Neuronal stem cell (in vitro differentiated cells): ENCODE measurements at regions not wholly inside any gene's neighbourhood (a gene's known extent, or its start where the extent isn't known, plus 50 kb on each side); places are given as distances from the start of the nearest gene placed in this dataset.

Source experiments
- DNase-seq: peaks from one replicate; pipeline ENCODE4 v3.0.0-alpha.2; 2013; ENCODE audit warnings: low spot score
- H2AFZ ChIP-seq: one replicate; pipeline ENCODE4 v1.6.1; 2013; ENCODE audit warnings: mild to moderate bottlenecking, low read length, inconsistent platforms
- H2AK5ac ChIP-seq: 2 replicates; pipeline ENCODE4 v1.6.1; 2013; ENCODE audit warnings: low read depth, mild to moderate bottlenecking, inconsistent platforms, low read length, moderate library complexity, mixed read lengths
- H2BK120ac ChIP-seq: 2 replicates; pipeline ENCODE4 v1.6.1; 2013; ENCODE audit warnings: low read depth, mild to moderate bottlenecking, inconsistent platforms, low read length, moderate library complexity, mixed read lengths
- H2BK12ac ChIP-seq: one replicate; pipeline ENCODE4 v1.6.1; 2013; ENCODE audit warnings: low read length, inconsistent platforms
- H2BK15ac ChIP-seq: 2 replicates; pipeline ENCODE4 v1.6.1; 2013; ENCODE audit warnings: mild to moderate bottlenecking, low read length, inconsistent platforms, mixed read lengths
- H2BK5ac ChIP-seq: one replicate; pipeline ENCODE4 v1.6.1; 2013; ENCODE audit warnings: inconsistent platforms, mild to moderate bottlenecking, low read length, moderate library complexity
- H3K14ac ChIP-seq: one replicate; pipeline ENCODE4 v1.6.1; 2013; ENCODE audit warnings: low read length, inconsistent platforms
- H3K18ac ChIP-seq: 2 replicates; pipeline ENCODE4 v1.6.1; 2013; ENCODE audit warnings: low read length, inconsistent platforms
- H3K23ac ChIP-seq: 2 replicates; pipeline ENCODE4 v1.6.1; 2013; ENCODE audit warnings: low read depth, mild to moderate bottlenecking, mixed read lengths, low read length, inconsistent platforms; ENCODE audit not compliant: poor library complexity
- H3K27ac ChIP-seq: replicated peaks from 3 replicates; pipeline ENCODE4 v1.5.1; 2013; ENCODE audit warnings: low read length, inconsistent platforms
- H3K27me3 ChIP-seq, 3 experiments: 2 replicates each; pipeline ENCODE4 v1.6.1; 2013; ENCODE audit warnings: low read length in 3 of 3, mild to moderate bottlenecking in 2 of 3, inconsistent platforms in 1 of 3, low read depth in 1 of 3, mixed read lengths in 1 of 3, moderate library complexity in 1 of 3; ENCODE audit not compliant: control insufficient read depth in 3 of 3, insufficient read depth in 3 of 3
- H3K36me3 ChIP-seq, 2 donors: replicated peaks in 1 of 2; 2 replicates each; pipeline ENCODE4 v1.6.1; 2013; ENCODE audit warnings: low read length in 2 of 2; ENCODE audit not compliant: control insufficient read depth in 2 of 2, insufficient read depth in 2 of 2
- H3K4ac ChIP-seq: 2 replicates; pipeline ENCODE4 v1.6.1; 2013; ENCODE audit warnings: inconsistent platforms, mild to moderate bottlenecking, low read length, moderate library complexity
- H3K4me1 ChIP-seq, 2 donors: 1 replicate in 1 of 2; 2 replicates in 1 of 2; pipeline ENCODE4 v1.6.1; 2013; ENCODE audit warnings: low read length in 2 of 2, low read depth in 1 of 2; ENCODE audit not compliant: control insufficient read depth in 2 of 2, insufficient read depth in 1 of 2
- H3K4me2 ChIP-seq: one replicate; pipeline ENCODE4 v1.6.1; 2013; ENCODE audit warnings: mild to moderate bottlenecking, low read length, inconsistent platforms; ENCODE audit not compliant: insufficient read depth, poor library complexity, severe bottlenecking
- H3K4me3 ChIP-seq, 2 donors: 2 replicates each; pipeline ENCODE4 v1.5.1; 2013; ENCODE audit warnings: low read length in 2 of 2, mild to moderate bottlenecking in 2 of 2, inconsistent platforms in 1 of 2, moderate library complexity in 1 of 2
- H3K79me1 ChIP-seq: one replicate; pipeline ENCODE4 v1.6.1; 2013; ENCODE audit warnings: low read depth, mild to moderate bottlenecking, inconsistent platforms, low read length, moderate library complexity
- H3K9ac ChIP-seq: one replicate; pipeline ENCODE4 v1.6.1; 2013; ENCODE audit warnings: mild to moderate bottlenecking, low read depth, low read length, inconsistent platforms; ENCODE audit not compliant: poor library complexity
- H3K9me3 ChIP-seq, 2 donors: replicated peaks in 1 of 2; 2 replicates each; pipeline versions ENCODE3 to v1.6.1; 2013; ENCODE audit warnings: low read length in 2 of 2, mild to moderate bottlenecking in 2 of 2, inconsistent platforms in 1 of 2, low read depth in 1 of 2, mixed read lengths in 1 of 2, moderate library complexity in 1 of 2; ENCODE audit not compliant: control insufficient read depth in 2 of 2, insufficient read depth in 1 of 2
- H4K8ac ChIP-seq: one replicate; pipeline ENCODE4 v1.6.1; 2013; ENCODE audit warnings: low read depth, mild to moderate bottlenecking, inconsistent platforms, low read length, moderate library complexity
- H4K91ac ChIP-seq: one replicate; pipeline ENCODE4 v1.6.1; 2013; ENCODE audit warnings: low read length, low read depth, mild to moderate bottlenecking, inconsistent platforms; ENCODE audit not compliant: poor library complexity
- WGBS, 2 donors: extraction: QIAGEN DNeasy Blood & Tissue Kit; methylation state at CpG; one replicate each; pipeline ENCODE4 v1.1.7; 2013; ENCODE audit warnings: missing lambda C conversion rate in 2 of 2, mixed read lengths in 1 of 2; ENCODE audit not compliant: insufficient read length in 2 of 2, insufficient replicate concordance in 1 of 2; ENCODE audit errors: extremely low coverage in 2 of 2; 5-methylcytosine and 5-hydroxymethylcytosine counted together

- no CpG with 5 or more reads among the region's 5 CpGs for WGBS, 2 donors
- H3K27ac ChIP-seq, result no peak overlapping the region
- H2BK15ac ChIP-seq, result no peak overlapping the region
- H2BK5ac ChIP-seq, result no peak overlapping the region
- H3K14ac ChIP-seq, result no peak overlapping the region
- H3K27me3 ChIP-seq, result no peaks in the 10 kb centered on the region
- H4K8ac ChIP-seq, result no peak overlapping the region
- no peak overlapping the region for H3K4me2 ChIP-seq
- H2BK120ac ChIP-seq, result no peak overlapping the region
- no peaks in the 10 kb centered on the region for H3K79me1 ChIP-seq
- H2AFZ ChIP-seq, result peak overlapping the region; percentile 14
- no peak overlapping the region for H3K4ac ChIP-seq
- H2BK12ac ChIP-seq, result no peak overlapping the region
- no peaks in the 10 kb centered on the region for H3K4me1 ChIP-seq
- no peak overlapping the region for H3K9ac ChIP-seq
- H2AK5ac ChIP-seq, result no peak overlapping the region
- no peak overlapping the region for H3K4me3 ChIP-seq
- H3K23ac ChIP-seq, result no peak overlapping the region
- DNase-seq, result no peak
- no peak overlapping the region for H4K91ac ChIP-seq
- no peaks in the 10 kb centered on the region for H3K36me3 ChIP-seq
- no peaks in the 10 kb centered on the region for H3K9me3 ChIP-seq
- H3K18ac ChIP-seq, result no peak overlapping the region
These were observed 719.8 kb downstream of the INHBA start for GRCh38 chr7:40983111-40983510.

GRCh38 chr7:40979296-40979695 is 723.6 kb downstream of the INHBA start:
- no peaks in the 10 kb centered on the region for H3K27me3 ChIP-seq
- H3K4me1 ChIP-seq, result no peaks in the 10 kb centered on the region
- no peak overlapping the region for H3K27ac ChIP-seq
- no peak overlapping the region for H2BK120ac ChIP-seq
- no peak overlapping the region for H4K91ac ChIP-seq
- no peaks in the 10 kb centered on the region for H3K36me3 ChIP-seq
- H2BK15ac ChIP-seq, result no peak overlapping the region
- H3K18ac ChIP-seq, result no peak overlapping the region
- H3K9ac ChIP-seq, result no peak overlapping the region
- H4K8ac ChIP-seq, result no peak overlapping the region
- no peak overlapping the region for H3K4ac ChIP-seq
- H2BK5ac ChIP-seq, result no peak overlapping the region
- H2AK5ac ChIP-seq, result no peak overlapping the region
- WGBS, 2 donors, result no CpG with 5 or more reads among the region's 6 CpGs
- no peak overlapping the region for H3K4me3 ChIP-seq
- DNase-seq, result no peak
- H3K23ac ChIP-seq, result no peak overlapping the region
- H3K14ac ChIP-seq, result no peak overlapping the region
- no peak overlapping the region for H3K4me2 ChIP-seq
- H2AFZ ChIP-seq, result no peak overlapping the region
- no peak overlapping the region for H2BK12ac ChIP-seq
- no peaks in the 10 kb centered on the region for H3K9me3 ChIP-seq
- H3K79me1 ChIP-seq, result no peaks in the 10 kb centered on the region

DNA sequence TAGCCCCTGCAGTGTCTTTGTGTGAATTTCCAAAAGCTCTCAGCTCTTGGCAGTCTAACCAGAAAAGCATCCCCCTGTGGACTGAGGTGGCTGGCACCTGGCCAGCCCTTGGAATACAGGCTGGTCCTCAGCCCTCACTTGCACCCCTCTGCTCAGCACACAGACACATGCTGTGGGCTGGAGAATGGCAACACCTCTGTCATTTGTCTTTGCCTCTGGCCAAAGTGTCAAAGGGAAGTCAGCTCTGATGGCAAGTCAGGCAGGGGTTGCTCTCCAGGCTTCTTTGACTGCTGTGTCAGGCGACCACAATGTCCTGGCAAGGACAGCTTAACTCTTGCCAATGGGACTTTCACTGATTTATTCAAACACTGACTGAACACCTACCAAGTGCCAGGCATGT is 724.8 kb downstream of the INHBA start:
- Histone ChIP-seq H3K4me2 (no peak overlapping the region), H4K91ac (no peak overlapping the region), H2AK5ac (no peak overlapping the region), H2AFZ (no peak overlapping the region), H4K8ac (no peak overlapping the region), H3K23ac (no peak overlapping the region), H3K27me3 (no peaks in the 10 kb centered on the region), H3K14ac (peak overlapping the region; percentile 11), H3K27ac (no peak overlapping the region), H3K18ac (no peak overlapping the region), H3K4me3 (no peak overlapping the region), H3K79me1 (no peaks in the 10 kb centered on the region), H2BK120ac (no peak overlapping the region), H3K9ac (no peak overlapping the region), H3K9me3 (no peaks in the 10 kb centered on the region), H2BK12ac (no peak overlapping the region), H3K36me3 (no peaks in the 10 kb centered on the region), H3K4ac (no peak overlapping the region), H3K4me1 (no peaks in the 10 kb centered on the region), H2BK15ac (no peak overlapping the region), H2BK5ac (no peak overlapping the region)
- no peak for DNase-seq
- no CpG with 5 or more reads among the region's 1 CpG for WGBS, 2 donors

GRCh38 chr7:40977533-40977932 is 725.4 kb downstream of the INHBA start:
- H2BK5ac ChIP-seq, result no peak overlapping the region
- H3K4me1 ChIP-seq, result no peaks in the 10 kb centered on the region
- H3K79me1 ChIP-seq, result no peaks in the 10 kb centered on the region
- H3K27me3 ChIP-seq, result no peaks in the 10 kb centered on the region
- no peak overlapping the region for H2BK15ac ChIP-seq
- no peak overlapping the region for H2BK12ac ChIP-seq
- WGBS, 2 donors, result no CpG with 5 or more reads among the region's 1 CpG
- no peak overlapping the region for H3K18ac ChIP-seq
- DNase-seq, result no peak
- no peaks in the 10 kb centered on the region for H3K9me3 ChIP-seq
- no peak overlapping the region for H3K4me3 ChIP-seq
- no peak overlapping the region for H4K8ac ChIP-seq
- no peaks in the 10 kb centered on the region for H3K36me3 ChIP-seq
- no peak overlapping the region for H3K23ac ChIP-seq
- no peak overlapping the region for H2BK120ac ChIP-seq
- no peak overlapping the region for H3K14ac ChIP-seq
- no peak overlapping the region for H2AFZ ChIP-seq
- no peak overlapping the region for H3K4me2 ChIP-seq
- H3K27ac ChIP-seq, result no peak overlapping the region
- H3K9ac ChIP-seq, result no peak overlapping the region
- H4K91ac ChIP-seq, result no peak overlapping the region
- H2AK5ac ChIP-seq, result no peak overlapping the region
- no peak overlapping the region for H3K4ac ChIP-seq
